Endothelial cell of umbilical vein (primary cell): ENCODE measurements at regions not wholly inside any gene's neighbourhood (a gene's known extent, or its start where the extent isn't known, plus 50 kb on each side); places are given as distances from the start of the nearest gene placed in this dataset.

Experiments used
- BruUV-seq: library from RNA; stranded (reverse); fragments of 400-500 nt; replicated peaks from 2 replicates; lab custom pipeline; 2021; lab: Mats Ljungman, UMichigan
- CTCF ChIA-PET: fragments of 300-600, 350-600 bp; sonication (Branson Sonifier 250); formaldehyde crosslinking; loops from one replicate; lab custom pipeline; 2021; ENCODE audit warnings: antibody characterized with exemption, inconsistent platforms; lab: Charles Lee
- POLR2A ChIA-PET: fragments of 300-600, 350-600 bp; sonication (Branson Sonifier 250); formaldehyde crosslinking; loops from one replicate; lab custom pipeline; 2021; ENCODE audit warnings: antibody characterized with exemption, inconsistent platforms; lab: Charles Lee
- DNase-seq: peaks from one replicate; pipeline ENCODE4 v3.0.0-alpha.2; 2011; ENCODE audit warnings: low read depth, low spot score
- FAIRE-seq: peaks from 2 replicates; lab custom pipeline; 2011; peaks lifted over from hg19 to GRCh38; lab: Jason Lieb, UNC
- H2AFZ ChIP-seq: 2 replicates; pipeline ENCODE4 v1.6.0; 2012; ENCODE audit warnings: low read depth, low read length, control low read depth, inconsistent platforms
- H3K27ac ChIP-seq: 2 replicates; pipeline ENCODE4 v1.5.1; 2011; ENCODE audit warnings: low read depth, mild to moderate bottlenecking, control low read depth, low read length, moderate library complexity; ENCODE audit not compliant: insufficient read depth
- H3K27me3 ChIP-seq, 2 experiments: 2 replicates each; pipeline versions ENCODE4 v1.6.0 to v1.6.1; 2011; ENCODE audit warnings: low read length in 2 of 2, mixed read lengths in 1 of 2; ENCODE audit not compliant: control insufficient read depth in 2 of 2, insufficient read depth in 2 of 2
- H3K36me3 ChIP-seq, 2 experiments: 2 replicates in 1 of 2; 3 replicates in 1 of 2; pipeline ENCODE4 v1.5.1; 2011; ENCODE audit warnings: low read length in 2 of 2, mild to moderate bottlenecking in 1 of 2, moderate library complexity in 1 of 2; ENCODE audit not compliant: control insufficient read depth in 2 of 2, insufficient read depth in 2 of 2; ENCODE audit errors: extremely low read depth in 1 of 2
- H3K4me1 ChIP-seq: 3 replicates; pipeline ENCODE4 v1.5.1; 2011; ENCODE audit warnings: mild to moderate bottlenecking, low read length; ENCODE audit not compliant: control insufficient read depth, insufficient read depth; ENCODE audit errors: extremely low read depth
- H3K4me2 ChIP-seq: 2 replicates; pipeline ENCODE4 v1.6.1; 2011; ENCODE audit warnings: low read length, control low read depth, mixed read lengths; ENCODE audit not compliant: insufficient read depth
- H3K4me3 ChIP-seq, 3 experiments: fragments of 200-600 bp in 1 of 3; sonication (generic), shearing (Covaris generic) in 1 of 3; replicated peaks in 1 of 3; 2 replicates each; pipeline ENCODE4 v1.5.1; 2011 to 2016; ENCODE audit warnings: control low read depth in 3 of 3, low read length in 3 of 3, mild to moderate bottlenecking in 2 of 3, inconsistent platforms in 1 of 3, low read depth in 1 of 3, moderate library complexity in 1 of 3; ENCODE audit not compliant: insufficient read depth in 1 of 3
- H3K79me2 ChIP-seq: 2 replicates; pipeline ENCODE4 v1.6.0; 2012; ENCODE audit warnings: low read length, inconsistent platforms; ENCODE audit not compliant: control insufficient read depth, insufficient read depth
- H3K9ac ChIP-seq: replicated peaks from 2 replicates; pipeline ENCODE3; 2011; ENCODE audit warnings: low read length, control low read depth; ENCODE audit not compliant: insufficient read depth; ENCODE audit errors: extremely low read depth
- H3K9me1 ChIP-seq: replicated peaks from 3 replicates; pipeline ENCODE4 v1.6.0; 2011; ENCODE audit warnings: mild to moderate bottlenecking, low read length; ENCODE audit not compliant: control insufficient read depth, insufficient read depth; ENCODE audit errors: extremely low read depth
- H3K9me3 ChIP-seq: replicated peaks from 2 replicates; pipeline ENCODE4 v1.5.1; 2012; ENCODE audit warnings: low read length, inconsistent platforms; ENCODE audit not compliant: control insufficient read depth, insufficient read depth
- H4K20me1 ChIP-seq: replicated peaks from 2 replicates; pipeline ENCODE3; 2011; ENCODE audit warnings: mild to moderate bottlenecking, low read length; ENCODE audit not compliant: control insufficient read depth, insufficient read depth; ENCODE audit errors: extremely low read depth
- GATA2 ChIP-seq: IDR thresholded peaks from 2 replicates; pipeline ENCODE4 v1.7.0; 2011; ENCODE audit warnings: low read depth, mild to moderate bottlenecking, moderate library complexity, mixed read lengths, low read length; ENCODE audit not compliant: insufficient read length, insufficient read depth
- MYC ChIP-seq: IDR thresholded peaks from one replicate; pipeline ENCODE4 v1.6.1; 2011; ENCODE audit warnings: mild to moderate bottlenecking, low read depth, low read length
- POLR2A ChIP-seq: IDR thresholded peaks from 2 replicates; pipeline ENCODE4 v1.6.1; 2012; ENCODE audit warnings: low read depth, mild to moderate bottlenecking, control low read depth, low read length
- POLR2AphosphoS5 ChIP-seq: IDR thresholded peaks from 2 replicates; pipeline ENCODE4 v1.6.1; 2012; ENCODE audit warnings: low read depth, mild to moderate bottlenecking, control low read depth, low read length, moderate library complexity; ENCODE audit not compliant: insufficient read depth
- dilution Hi-C: fragments of 300-500 bp; cut with MboI; formaldehyde crosslinking; loops from one replicate; pipeline ENCODE4 v1.15.0; 2019; ENCODE audit warnings: low sequenced_read_pairs; ENCODE audit not compliant: extremely low pct_ligation_motif_present
- intact Hi-C: fragments of 100-400 bp; cut with micrococcal nuclease; formaldehyde crosslinking; loops from one replicate; pipeline ENCODE4 v1.10.0; 2022
- TF ChIP-seq, protein P1 (sequence below): IDR thresholded peaks from 2 replicates; pipeline ENCODE4 v1.6.1; 2011; ENCODE audit not compliant: insufficient read depth, insufficient read length
- TF ChIP-seq, protein P2 (sequence below), 2 donors: IDR thresholded peaks; 1 replicate in 1 of 2; 2 replicates in 1 of 2; pipeline ENCODE4 v1.5.1; 2011; ENCODE audit warnings: low read length in 2 of 2, mild to moderate bottlenecking in 2 of 2, moderate library complexity in 2 of 2, control low read depth in 1 of 2, inconsistent platforms in 1 of 2, low read depth in 1 of 2; ENCODE audit not compliant: insufficient read depth in 1 of 2; ENCODE audit errors: extremely low read depth in 1 of 2

DNA sequence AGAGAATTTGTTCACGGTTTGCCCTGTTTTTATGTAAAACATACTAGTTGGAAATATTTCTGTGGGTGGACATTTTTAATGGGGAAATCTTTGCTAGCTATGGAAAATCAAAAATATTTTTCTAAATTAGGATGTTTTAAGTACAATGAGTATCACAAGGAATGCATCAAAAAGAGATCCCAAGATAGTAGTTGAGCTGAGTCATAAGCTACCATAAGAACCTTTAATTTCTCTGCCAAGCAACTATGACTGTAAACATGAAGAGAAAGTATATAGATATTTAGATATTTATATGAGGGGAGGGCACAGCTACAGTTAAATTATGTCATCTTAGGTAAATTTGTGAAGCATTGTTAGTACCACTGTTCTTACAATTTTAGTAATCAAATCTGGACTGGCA is 646.2 kb downstream of the XIRP2 start:
- intact Hi-C loops (no loop called here), dilution Hi-C loops (no loop called here)
- Histone ChIP-seq H3K27me3 (no peaks in the 10 kb centered on the region), H3K9ac (no peak overlapping the region), H2AFZ (no peak overlapping the region), H3K9me1 (no peaks in the 10 kb centered on the region), H3K9me3 (no peaks in the 10 kb centered on the region), H3K4me1 (no peaks in the 10 kb centered on the region), H3K4me2 (no peak overlapping the region), H3K36me3 (no peaks in the 10 kb centered on the region), H4K20me1 (no peaks in the 10 kb centered on the region), H3K27ac (no peak overlapping the region), H3K79me2 (no peaks in the 10 kb centered on the region), H3K4me3 (no peak overlapping the region)
- ChIA-PET POLR2A (no interaction called here), CTCF (interaction anchor here (1.0 kb wide), 1 partner anchor 83 kb away, joined by 3 read pairs; no protein-coding TSS in a partner anchor)
- DNase-seq (no peak), FAIRE-seq (no peak)
- BruUV-seq = no TSS peak
- TF ChIP-seq MYC = no peak

DNA sequence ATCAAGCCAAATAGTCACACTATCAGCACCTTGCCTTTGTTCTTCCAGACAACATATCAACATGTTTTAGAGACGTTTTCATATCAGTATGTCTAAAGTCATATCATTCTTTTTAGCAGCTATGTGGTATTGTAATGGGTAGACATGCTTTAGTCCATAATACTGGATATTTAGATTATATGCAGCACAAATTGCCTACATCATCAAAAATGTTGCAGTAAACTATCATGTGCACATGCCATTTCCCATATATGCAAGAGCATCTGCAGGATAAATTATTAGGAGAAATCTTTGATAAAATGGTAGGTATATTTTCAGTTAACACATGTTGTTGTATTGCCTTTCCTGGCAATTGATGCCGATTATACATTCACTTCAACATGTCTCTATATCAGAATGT is 636.5 kb downstream of the XIRP2 start:
- Histone ChIP-seq H3K9me1 (no peaks in the 10 kb centered on the region), H4K20me1 (no peaks in the 10 kb centered on the region), H3K4me1 (no peaks in the 10 kb centered on the region), H3K9me3 (no peaks in the 10 kb centered on the region), H3K27me3 (peaks cover 0 to 2% of the 10 kb centered on the region in 2 experiments), H2AFZ (no peak overlapping the region), H3K36me3 (no peaks in the 10 kb centered on the region), H3K79me2 (no peaks in the 10 kb centered on the region), H3K4me3 (no peak overlapping the region), H3K9ac (no peak overlapping the region), H3K4me2 (no peak overlapping the region), H3K27ac (no peak overlapping the region)
- intact Hi-C loops (no loop called here), dilution Hi-C loops (no loop called here)
- POLR2A ChIA-PET = no interaction called here
- FAIRE-seq (no peak), DNase-seq (no peak)
- no peak for TF ChIP-seq GATA2
- TF ChIP-seq, protein P1, sequence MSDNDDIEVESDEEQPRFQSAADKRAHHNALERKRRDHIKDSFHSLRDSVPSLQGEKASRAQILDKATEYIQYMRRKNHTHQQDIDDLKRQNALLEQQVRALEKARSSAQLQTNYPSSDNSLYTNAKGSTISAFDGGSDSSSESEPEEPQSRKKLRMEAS = no peak
- no peak for TF ChIP-seq POLR2A
- no peak for TF ChIP-seq MYC
- TF ChIP-seq POLR2AphosphoS5 = no peak
- TF ChIP-seq, protein P2, sequence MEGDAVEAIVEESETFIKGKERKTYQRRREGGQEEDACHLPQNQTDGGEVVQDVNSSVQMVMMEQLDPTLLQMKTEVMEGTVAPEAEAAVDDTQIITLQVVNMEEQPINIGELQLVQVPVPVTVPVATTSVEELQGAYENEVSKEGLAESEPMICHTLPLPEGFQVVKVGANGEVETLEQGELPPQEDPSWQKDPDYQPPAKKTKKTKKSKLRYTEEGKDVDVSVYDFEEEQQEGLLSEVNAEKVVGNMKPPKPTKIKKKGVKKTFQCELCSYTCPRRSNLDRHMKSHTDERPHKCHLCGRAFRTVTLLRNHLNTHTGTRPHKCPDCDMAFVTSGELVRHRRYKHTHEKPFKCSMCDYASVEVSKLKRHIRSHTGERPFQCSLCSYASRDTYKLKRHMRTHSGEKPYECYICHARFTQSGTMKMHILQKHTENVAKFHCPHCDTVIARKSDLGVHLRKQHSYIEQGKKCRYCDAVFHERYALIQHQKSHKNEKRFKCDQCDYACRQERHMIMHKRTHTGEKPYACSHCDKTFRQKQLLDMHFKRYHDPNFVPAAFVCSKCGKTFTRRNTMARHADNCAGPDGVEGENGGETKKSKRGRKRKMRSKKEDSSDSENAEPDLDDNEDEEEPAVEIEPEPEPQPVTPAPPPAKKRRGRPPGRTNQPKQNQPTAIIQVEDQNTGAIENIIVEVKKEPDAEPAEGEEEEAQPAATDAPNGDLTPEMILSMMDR (IDR thresholded peaks at IDR 0.05; ENCODE audit: extremely low read depth in 1 of 2, insufficient read depth in 1 of 2, low read depth in 1 of 2, low read length in 2 of 2) = no peak
- no TSS peak for BruUV-seq
- CTCF ChIA-PET = no interaction called here
